Mesenchymal stem cell (in vitro differentiated cells and primary cell): ENCODE measurements at regions not wholly inside any gene's neighbourhood (a gene's known extent, or its start where the extent isn't known, plus 50 kb on each side); places are given as distances from the start of the nearest gene placed in this dataset.

Source experiments
- DNase-seq: peaks from one replicate; pipeline ENCODE4 v3.0.0-alpha.2; 2013
- H2AFZ ChIP-seq: one replicate; pipeline ENCODE4 v1.6.1; 2013; ENCODE audit warnings: low read depth, mild to moderate bottlenecking, control low read depth, inconsistent platforms, low read length, moderate library complexity
- H2AK5ac ChIP-seq: 2 replicates; pipeline ENCODE4 v1.6.1; 2013; ENCODE audit warnings: low read length, moderate library complexity, mild to moderate bottlenecking, inconsistent platforms; ENCODE audit not compliant: severe bottlenecking
- H2BK120ac ChIP-seq: one replicate; pipeline ENCODE4 v1.6.1; 2013; ENCODE audit warnings: low read depth, mild to moderate bottlenecking, inconsistent platforms, low read length, moderate library complexity
- H2BK12ac ChIP-seq, 2 experiments: one replicate each; pipeline ENCODE4 v1.6.1; 2013; ENCODE audit warnings: inconsistent platforms in 2 of 2, low read length in 2 of 2, mild to moderate bottlenecking in 2 of 2, moderate library complexity in 2 of 2, control low read depth in 1 of 2
- H2BK15ac ChIP-seq: one replicate; pipeline ENCODE4 v1.6.1; 2013; ENCODE audit warnings: mild to moderate bottlenecking, low read depth, inconsistent platforms; ENCODE audit not compliant: poor library complexity, severe bottlenecking
- H2BK5ac ChIP-seq: 2 replicates; pipeline ENCODE4 v1.6.1; 2013; ENCODE audit warnings: low read depth, mild to moderate bottlenecking, low read length, control low read depth, inconsistent platforms; ENCODE audit not compliant: poor library complexity, severe bottlenecking
- H3K14ac ChIP-seq, 2 experiments: one replicate each; pipeline ENCODE4 v1.6.1; 2013; ENCODE audit warnings: inconsistent platforms in 2 of 2, low read length in 2 of 2, control low read depth in 1 of 2, mild to moderate bottlenecking in 1 of 2, moderate library complexity in 1 of 2
- H3K18ac ChIP-seq, 2 experiments: one replicate each; pipeline ENCODE4 v1.6.1; 2013; ENCODE audit warnings: inconsistent platforms in 2 of 2, low read length in 2 of 2, control low read depth in 1 of 2, low read depth in 1 of 2, mild to moderate bottlenecking in 1 of 2
- H3K23ac ChIP-seq, 2 experiments: one replicate each; pipeline ENCODE4 v1.6.1; 2013; ENCODE audit warnings: inconsistent platforms in 2 of 2, low read length in 2 of 2, mild to moderate bottlenecking in 2 of 2, moderate library complexity in 2 of 2, control low read depth in 1 of 2
- H3K27ac ChIP-seq: 2 replicates; pipeline ENCODE4 v1.5.1; 2013; ENCODE audit warnings: mild to moderate bottlenecking, moderate library complexity, low read length, control low read depth, inconsistent platforms; ENCODE audit not compliant: poor library complexity, severe bottlenecking
- H3K27me3 ChIP-seq, 2 experiments: 2 replicates each; pipeline versions ENCODE4 v1.6.1 to v1.7.0; 2013; ENCODE audit warnings: low read length in 2 of 2, mild to moderate bottlenecking in 2 of 2, moderate library complexity in 2 of 2, control low read depth in 1 of 2, inconsistent platforms in 1 of 2; ENCODE audit not compliant: control insufficient read depth in 1 of 2, insufficient read depth in 1 of 2
- H3K36me3 ChIP-seq, 2 experiments: 2 replicates each; pipeline versions ENCODE4 v1.6.1 to v1.7.0; 2013; ENCODE audit warnings: low read length in 2 of 2, control low read depth in 1 of 2, inconsistent platforms in 1 of 2, low read depth in 1 of 2, mild to moderate bottlenecking in 1 of 2; ENCODE audit not compliant: insufficient read depth in 2 of 2, control insufficient read depth in 1 of 2
- H3K4ac ChIP-seq, 2 experiments: one replicate each; pipeline ENCODE4 v1.6.1; 2013; ENCODE audit warnings: inconsistent platforms in 2 of 2, low read length in 2 of 2, mild to moderate bottlenecking in 2 of 2, moderate library complexity in 2 of 2, control low read depth in 1 of 2, low read depth in 1 of 2
- H3K4me1 ChIP-seq: 2 replicates; pipeline ENCODE4 v1.6.1; 2013; ENCODE audit warnings: low read depth, low read length, control low read depth; ENCODE audit not compliant: control insufficient read depth, insufficient read depth
- H3K4me2 ChIP-seq: 2 replicates; pipeline ENCODE4 v1.6.1; 2013; ENCODE audit warnings: low read length, mild to moderate bottlenecking, inconsistent platforms; ENCODE audit not compliant: poor library complexity, severe bottlenecking
- H3K4me3 ChIP-seq, 2 experiments: 2 replicates each; pipeline versions ENCODE4 v1.5.1 to v1.7.0; 2013; ENCODE audit warnings: low read length in 2 of 2, mild to moderate bottlenecking in 2 of 2, control low read depth in 1 of 2, low read depth in 1 of 2; ENCODE audit not compliant: insufficient read depth in 1 of 2
- H3K79me1 ChIP-seq: replicated peaks from 2 replicates; pipeline ENCODE4 v1.6.1; 2013; ENCODE audit warnings: mild to moderate bottlenecking, control low read depth, low read length, inconsistent platforms; ENCODE audit not compliant: poor library complexity, severe bottlenecking
- H3K9ac ChIP-seq: 2 replicates; pipeline ENCODE4 v1.7.0; 2013; ENCODE audit warnings: mild to moderate bottlenecking, low read length, moderate library complexity
- H3K9me3 ChIP-seq: 2 replicates; pipeline ENCODE4 v1.7.0; 2013; ENCODE audit warnings: mild to moderate bottlenecking, low read length; ENCODE audit not compliant: control insufficient read depth
- H4K8ac ChIP-seq: one replicate; pipeline ENCODE4 v1.6.1; 2013; ENCODE audit warnings: inconsistent platforms, mild to moderate bottlenecking, low read length, moderate library complexity
- H4K91ac ChIP-seq: one replicate; pipeline ENCODE4 v1.6.1; 2013; ENCODE audit warnings: mild to moderate bottlenecking, low read length, inconsistent platforms
- WGBS: methylation state at CpG from one replicate; pipeline ENCODE4 v1.1.7; 2013; ENCODE audit warnings: mixed read lengths; 5-methylcytosine and 5-hydroxymethylcytosine counted together

DNA sequence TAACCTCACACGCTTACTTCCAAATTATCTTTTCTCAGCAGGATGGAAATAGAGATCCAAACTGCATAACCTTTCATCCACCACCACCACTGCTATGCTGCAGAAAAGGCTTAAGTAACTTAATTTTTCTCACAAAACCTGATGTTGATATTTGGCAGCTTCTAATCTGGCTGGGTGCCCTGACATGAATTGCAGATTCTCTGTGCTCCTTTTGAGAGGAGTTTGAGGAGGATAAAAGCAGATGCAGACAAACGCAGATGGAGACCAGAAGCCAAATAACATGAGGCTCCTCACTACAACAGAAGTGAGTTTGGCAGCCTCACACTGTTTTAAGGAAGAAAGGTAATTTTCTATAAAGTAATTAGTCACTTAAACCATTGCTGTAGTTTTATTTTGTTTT, 646.2 kb upstream of the ATXN8OS start:
- Histone ChIP-seq H3K23ac (no peak overlapping the region), H2BK120ac (no peak overlapping the region), H2BK5ac (no peak overlapping the region), H3K18ac (no peak overlapping the region), H3K27ac (no peak overlapping the region), H3K14ac (no peak overlapping the region), H3K4ac (no peak overlapping the region), H3K79me1 (no peaks in the 10 kb centered on the region), H2BK15ac (no peak overlapping the region), H3K4me3 (no peak overlapping the region), H3K36me3 (no peaks in the 10 kb centered on the region), H3K4me2 (no peak overlapping the region), H3K9ac (no peak overlapping the region), H3K9me3 (no peaks in the 10 kb centered on the region), H4K91ac (no peak overlapping the region), H3K4me1 (no peaks in the 10 kb centered on the region), H2AFZ (no peak overlapping the region), H4K8ac (no peak overlapping the region), H2AK5ac (no peak overlapping the region), H3K27me3 (no peaks in the 10 kb centered on the region), H2BK12ac (no peak overlapping the region)
- DNase-seq: no peak
- WGBS: 90% methylated on average over 1 of the region's 2 CpGs

GRCh38 chr13:69459346-69459745, 648.3 kb upstream of the ATXN8OS start:
- Histone ChIP-seq H2BK120ac (no peak overlapping the region), H2BK5ac (no peak overlapping the region), H3K4me2 (no peak overlapping the region), H3K23ac (no peak overlapping the region), H3K79me1 (no peaks in the 10 kb centered on the region), H3K9ac (no peak overlapping the region), H3K18ac (no peak overlapping the region), H3K27ac (no peak overlapping the region), H4K91ac (no peak overlapping the region), H2AK5ac (no peak overlapping the region), H3K27me3 (no peaks in the 10 kb centered on the region), H3K14ac (no peak overlapping the region), H3K4me1 (no peaks in the 10 kb centered on the region), H3K36me3 (no peaks in the 10 kb centered on the region), H2BK12ac (no peak overlapping the region), H3K4ac (no peak overlapping the region), H3K4me3 (no peak overlapping the region), H2AFZ (no peak overlapping the region), H3K9me3 (no peaks in the 10 kb centered on the region), H2BK15ac (no peak overlapping the region), H4K8ac (no peak overlapping the region)
- no peak for DNase-seq
- WGBS: no CpG with 5 or more reads among the region's 4 CpGs

- no peak overlapping the region for H3K4me3 ChIP-seq
- no peak overlapping the region for H3K27ac ChIP-seq
- DNase-seq: no peak
- no peak overlapping the region for H4K8ac ChIP-seq
- H3K9ac ChIP-seq: no peak overlapping the region
- H3K14ac ChIP-seq: no peak overlapping the region
- H3K36me3 ChIP-seq: no peaks in the 10 kb centered on the region
- no peak overlapping the region for H3K18ac ChIP-seq
- no peaks in the 10 kb centered on the region for H3K27me3 ChIP-seq
- no peaks in the 10 kb centered on the region for H3K4me1 ChIP-seq
- H2BK5ac ChIP-seq: no peak overlapping the region
- no peak overlapping the region for H2AFZ ChIP-seq
- no peak overlapping the region for H2BK15ac ChIP-seq
- no peak overlapping the region for H3K4ac ChIP-seq
- no peak overlapping the region for H2BK12ac ChIP-seq
- no peaks in the 10 kb centered on the region for H3K9me3 ChIP-seq
- H3K79me1 ChIP-seq: no peaks in the 10 kb centered on the region
- H3K4me2 ChIP-seq: no peak overlapping the region
- H4K91ac ChIP-seq: no peak overlapping the region
- no peak overlapping the region for H3K23ac ChIP-seq
- H2BK120ac ChIP-seq: no peak overlapping the region
- no peak overlapping the region for H2AK5ac ChIP-seq
Observed at GRCh38 chr13:69458013-69458412, 649.6 kb upstream of the ATXN8OS start.

- H3K18ac ChIP-seq: no peak overlapping the region
Observed at GRCh38 chr13:69450245-69450644, 657.4 kb upstream of the ATXN8OS start.

More at GRCh38 chr13:69450245-69450644, 657.4 kb upstream of the ATXN8OS start:
- no peak overlapping the region for H2BK12ac ChIP-seq
- H3K14ac ChIP-seq: no peak overlapping the region
- H3K9ac ChIP-seq: no peak overlapping the region
- H2AFZ ChIP-seq: no peak overlapping the region
- H2BK5ac ChIP-seq: no peak overlapping the region
- WGBS: 68% methylated on average over 1 of the region's 1 CpG
- H2AK5ac ChIP-seq: no peak overlapping the region
- H2BK15ac ChIP-seq: no peak overlapping the region
- no peaks in the 10 kb centered on the region for H3K36me3 ChIP-seq
- no peak overlapping the region for H2BK120ac ChIP-seq
- H3K27me3 ChIP-seq: no peaks in the 10 kb centered on the region
- H4K8ac ChIP-seq: no peak overlapping the region
- H3K4me1 ChIP-seq: no peaks in the 10 kb centered on the region
- H3K23ac ChIP-seq: no peak overlapping the region
- H3K9me3 ChIP-seq: no peaks in the 10 kb centered on the region
- H4K91ac ChIP-seq: no peak overlapping the region
- H3K4ac ChIP-seq: no peak overlapping the region
- no peak overlapping the region for H3K4me2 ChIP-seq
- H3K4me3 ChIP-seq: no peak overlapping the region
- no peak overlapping the region for H3K27ac ChIP-seq
- DNase-seq: no peak
- no peaks in the 10 kb centered on the region for H3K79me1 ChIP-seq
